ENCODE measurements at regions not wholly inside any gene's neighbourhood (a gene's known extent, or its start where the extent isn't known, plus 50 kb on each side); places are given as distances from the start of the nearest gene placed in this dataset.

- TF ChIP-seq POLR2A (IDR thresholded peaks at IDR 0.05) (no peak), POLR2AphosphoS5 (IDR thresholded peaks at IDR 0.05; ENCODE audit: insufficient read depth in 1 of 2, low read depth in 1 of 2) (no peak)
- Histone ChIP-seq H3K4me3 (no peak overlapping the region), H3K4me1 (no peaks in the 10 kb centered on the region), H3K27me3 (no peaks in the 10 kb centered on the region), H3K36me3 (no peaks in the 10 kb centered on the region), H3K9me3 (no peaks in the 10 kb centered on the region), H3K27ac (no peak overlapping the region)
- no peak for DNase-seq (ENCODE audit: extremely low spot score in 2 of 2)
- intact Hi-C loops (cut with DNase I) = no loop called here
These were observed 213.4 kb downstream of the ZBBX start for GRCh38 chr3:167166594-167167253.

- Histone ChIP-seq H3K27me3 (no peaks in the 10 kb centered on the region), H3K4me1 (no peaks in the 10 kb centered on the region), H3K9me3 (no peaks in the 10 kb centered on the region), H3K4me3 (no peak overlapping the region), H3K36me3 (no peaks in the 10 kb centered on the region), H3K27ac (no peak overlapping the region)
- intact Hi-C loops (cut with DNase I) = no loop called here
- TF ChIP-seq POLR2AphosphoS5 (IDR thresholded peaks at IDR 0.05; ENCODE audit: insufficient read depth in 1 of 2, low read depth in 1 of 2) (no peak), POLR2A (IDR thresholded peaks at IDR 0.05) (no peak)
- no peak for DNase-seq (ENCODE audit: extremely low spot score in 2 of 2)
These were observed 214.1 kb downstream of the ZBBX start for GRCh38 chr3:167166012-167166411.

- Histone ChIP-seq H3K27ac (no peak overlapping the region), H3K36me3 (no peaks in the 10 kb centered on the region), H3K9me3 (no peaks in the 10 kb centered on the region), H3K4me3 (no peak overlapping the region), H3K4me1 (no peaks in the 10 kb centered on the region), H3K27me3 (no peaks in the 10 kb centered on the region)
- TF ChIP-seq CTCF (IDR thresholded peaks at IDR 0.05) = no peak
- TF ChIP-seq POLR2AphosphoS5 (IDR thresholded peaks at IDR 0.05; ENCODE audit: insufficient read depth in 1 of 2, low read depth in 1 of 2) = no peak
- no peak for TF ChIP-seq POLR2A (IDR thresholded peaks at IDR 0.05)
- intact Hi-C loops (cut with DNase I) = no loop called here
- DNase-seq (ENCODE audit: extremely low spot score in 2 of 2) = no peak
These were observed 216.5 kb downstream of the ZBBX start for GRCh38 chr3:167163580-167163979.

GRCh38 chr3:167162083-167162482 is 218.0 kb downstream of the ZBBX start:
- Histone ChIP-seq H3K27ac (no peak overlapping the region), H3K4me3 (no peak overlapping the region), H3K9me3 (no peaks in the 10 kb centered on the region), H3K4me1 (no peaks in the 10 kb centered on the region), H3K36me3 (no peaks in the 10 kb centered on the region), H3K27me3 (no peaks in the 10 kb centered on the region)
- no peak for DNase-seq (ENCODE audit: extremely low spot score in 2 of 2)
- intact Hi-C loops (cut with DNase I) = no loop called here
- no peak for TF ChIP-seq CTCF (IDR thresholded peaks at IDR 0.05)
- no peak for TF ChIP-seq POLR2A (IDR thresholded peaks at IDR 0.05)
- no peak for TF ChIP-seq POLR2AphosphoS5 (IDR thresholded peaks at IDR 0.05; ENCODE audit: insufficient read depth in 1 of 2, low read depth in 1 of 2)

- intact Hi-C loops (cut with DNase I) = no loop called here
- no peaks in the 10 kb centered on the region for H3K9me3 ChIP-seq
- no peak for TF ChIP-seq POLR2A (IDR thresholded peaks at IDR 0.05)
- no peak for TF ChIP-seq POLR2AphosphoS5 (IDR thresholded peaks at IDR 0.05; ENCODE audit: insufficient read depth in 1 of 2, low read depth in 1 of 2)
- no peak for TF ChIP-seq CTCF (IDR thresholded peaks at IDR 0.05)
These were observed 219.3 kb downstream of the ZBBX start for GRCh38 chr3:167160781-167161180.

GRCh38 chr3:167151636-167152035 is 228.5 kb downstream of the ZBBX start:
- Histone ChIP-seq H3K4me3 (no peak overlapping the region), H3K36me3 (no peaks in the 10 kb centered on the region), H3K4me1 (no peaks in the 10 kb centered on the region), H3K27ac (no peak overlapping the region), H3K9me3 (no peaks in the 10 kb centered on the region), H3K27me3 (no peaks in the 10 kb centered on the region)
- intact Hi-C loops (cut with DNase I) = no loop called here
- TF ChIP-seq POLR2A (IDR thresholded peaks at IDR 0.05) (no peak), CTCF (IDR thresholded peaks at IDR 0.05) (no peak), POLR2AphosphoS5 (IDR thresholded peaks at IDR 0.05; ENCODE audit: insufficient read depth in 1 of 2, low read depth in 1 of 2) (no peak)
- no peak for DNase-seq (ENCODE audit: extremely low spot score in 2 of 2)

More at GRCh38 chr3:167160781-167161180, 219.3 kb downstream of the ZBBX start:
- Histone ChIP-seq H3K27ac (no peak overlapping the region), H3K27me3 (no peaks in the 10 kb centered on the region), H3K4me3 (no peak overlapping the region), H3K4me1 (no peaks in the 10 kb centered on the region), H3K36me3 (no peaks in the 10 kb centered on the region)
- DNase-seq (ENCODE audit: extremely low spot score in 2 of 2) = no peak

Data from vagina (tissue), 2 donors.